ENCODE measurements at regions not wholly inside any gene's neighbourhood (a gene's known extent, or its start where the extent isn't known, plus 50 kb on each side); places are given as distances from the start of the nearest gene placed in this dataset.

DNA sequence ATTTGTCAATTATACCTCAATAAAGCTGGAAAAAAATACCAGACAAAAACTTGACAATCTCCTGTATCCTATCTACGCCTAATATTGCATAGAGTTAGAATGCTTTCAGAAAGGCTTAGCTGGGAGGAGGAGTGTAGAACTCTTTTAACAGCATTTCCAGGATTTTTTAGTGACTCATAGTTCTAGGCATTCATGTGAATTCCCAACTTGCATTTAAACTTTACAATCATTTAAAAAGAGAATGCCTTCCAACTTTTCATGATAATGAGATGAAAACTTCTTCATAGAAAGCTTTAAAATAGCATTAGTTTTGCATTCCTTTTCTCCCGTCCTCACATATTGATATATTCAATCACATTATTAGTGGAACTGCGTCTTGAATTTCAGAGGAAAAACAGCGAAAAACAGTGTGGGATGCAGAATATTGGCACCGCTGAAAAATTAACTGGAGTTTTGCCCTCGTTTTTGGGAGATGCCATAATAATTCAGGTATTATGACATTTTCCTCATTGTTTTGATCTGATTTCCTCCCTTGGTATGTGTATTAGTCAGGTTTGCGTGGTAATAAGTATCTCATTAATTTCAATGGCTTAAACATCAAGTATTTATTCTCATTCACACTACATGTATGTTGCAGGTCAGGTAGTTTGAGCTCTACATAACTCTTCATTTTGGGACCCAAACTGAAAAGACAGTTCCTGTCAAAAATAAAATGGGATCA, 293.2 kb upstream of the FIGN start:
- TF ChIP-seq, protein P1, sequence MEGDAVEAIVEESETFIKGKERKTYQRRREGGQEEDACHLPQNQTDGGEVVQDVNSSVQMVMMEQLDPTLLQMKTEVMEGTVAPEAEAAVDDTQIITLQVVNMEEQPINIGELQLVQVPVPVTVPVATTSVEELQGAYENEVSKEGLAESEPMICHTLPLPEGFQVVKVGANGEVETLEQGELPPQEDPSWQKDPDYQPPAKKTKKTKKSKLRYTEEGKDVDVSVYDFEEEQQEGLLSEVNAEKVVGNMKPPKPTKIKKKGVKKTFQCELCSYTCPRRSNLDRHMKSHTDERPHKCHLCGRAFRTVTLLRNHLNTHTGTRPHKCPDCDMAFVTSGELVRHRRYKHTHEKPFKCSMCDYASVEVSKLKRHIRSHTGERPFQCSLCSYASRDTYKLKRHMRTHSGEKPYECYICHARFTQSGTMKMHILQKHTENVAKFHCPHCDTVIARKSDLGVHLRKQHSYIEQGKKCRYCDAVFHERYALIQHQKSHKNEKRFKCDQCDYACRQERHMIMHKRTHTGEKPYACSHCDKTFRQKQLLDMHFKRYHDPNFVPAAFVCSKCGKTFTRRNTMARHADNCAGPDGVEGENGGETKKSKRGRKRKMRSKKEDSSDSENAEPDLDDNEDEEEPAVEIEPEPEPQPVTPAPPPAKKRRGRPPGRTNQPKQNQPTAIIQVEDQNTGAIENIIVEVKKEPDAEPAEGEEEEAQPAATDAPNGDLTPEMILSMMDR (IDR thresholded peaks at IDR 0.05 in 8 of 11, conservative IDR thresholded peaks at IDR 0.05 in 3 of 11) = no peak
- TF ChIP-seq POLR2AphosphoS5 (IDR thresholded peaks at IDR 0.05) = no peak
- TF ChIP-seq POLR2A (IDR thresholded peaks at IDR 0.05) = no peak

Measured in spleen (tissue), 7 donors.